T-helper 9 cell (primary cell): ENCODE measurements at regions not wholly inside any gene's neighbourhood (a gene's known extent, or its start where the extent isn't known, plus 50 kb on each side); places are given as distances from the start of the nearest gene placed in this dataset.
"Not testable (repeated sequence)": the region's sequence is repeated elsewhere in the genome, so short reads cannot be mapped to it uniquely, and the experiment has no call there.

Experiments used
- DNase-seq: peaks from one replicate; pipeline ENCODE4 v3.0.0-alpha.2; 2020

DNA sequence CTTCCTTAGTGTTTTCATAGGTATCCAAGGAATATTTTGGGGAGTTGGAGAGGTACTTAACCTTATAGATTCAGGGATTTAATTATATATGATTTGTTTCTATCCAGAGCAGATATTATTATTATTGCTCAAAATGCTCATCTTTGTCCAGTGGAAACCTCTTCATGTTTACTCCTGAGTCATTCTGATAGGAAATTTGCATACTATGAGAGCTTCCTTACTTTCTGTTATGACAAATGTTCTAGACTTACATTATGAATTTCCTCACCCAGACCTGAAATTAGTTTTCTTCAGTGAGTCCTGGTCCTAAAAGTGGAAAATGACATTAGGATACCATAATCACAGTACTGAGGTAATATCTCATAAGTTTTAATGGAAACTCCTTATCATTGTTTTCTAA is 57.5 kb upstream of the PLPPR5 start:
- DNase-seq: no peak

- DNase-seq: no peak
Observed at GRCh38 chr1:99069146-99069545, 64.5 kb upstream of the PLPPR5 start.

DNA sequence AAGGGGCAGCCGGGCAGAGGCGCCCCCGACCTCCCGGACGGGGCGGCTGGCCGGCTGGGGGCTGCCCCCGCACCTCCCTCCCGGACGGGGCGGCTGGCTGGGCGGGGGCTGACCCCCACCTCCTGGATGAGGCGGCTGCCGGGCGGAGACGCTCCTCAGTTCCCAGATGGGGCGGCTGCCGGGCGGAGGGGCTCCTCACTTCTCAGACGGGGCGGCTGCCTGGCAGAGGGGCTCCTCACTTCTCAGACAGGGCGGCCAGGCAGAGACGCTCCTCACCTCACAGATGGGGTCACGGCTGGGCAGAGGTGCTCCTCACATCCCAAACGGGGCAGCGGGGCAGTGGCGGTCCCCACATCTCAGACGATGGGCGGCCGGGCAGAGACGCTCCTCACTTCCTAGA is 73.9 kb upstream of the PLPPR5 start:
- DNase-seq: not testable (repeated sequence)

DNA sequence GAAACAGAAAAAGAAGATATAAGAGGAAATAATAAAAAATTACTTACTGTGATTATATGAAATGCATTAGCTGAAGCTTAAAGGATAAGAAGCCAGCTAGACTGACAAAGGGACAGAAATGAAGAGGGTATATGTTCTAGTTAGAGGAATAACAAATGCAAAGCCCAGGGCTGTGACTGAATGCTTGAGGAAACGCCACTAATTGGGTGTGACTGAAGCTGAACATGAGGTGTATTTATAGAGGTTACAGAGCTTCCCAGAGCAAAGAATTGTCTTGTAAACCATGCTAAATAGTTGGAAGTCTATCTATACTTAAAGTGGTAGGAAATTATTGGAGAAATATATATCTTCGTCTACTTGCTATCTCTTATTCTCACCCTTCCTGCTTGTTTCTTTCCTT is 77.7 kb upstream of the PLPPR5 start:
- no peak for DNase-seq

DNA sequence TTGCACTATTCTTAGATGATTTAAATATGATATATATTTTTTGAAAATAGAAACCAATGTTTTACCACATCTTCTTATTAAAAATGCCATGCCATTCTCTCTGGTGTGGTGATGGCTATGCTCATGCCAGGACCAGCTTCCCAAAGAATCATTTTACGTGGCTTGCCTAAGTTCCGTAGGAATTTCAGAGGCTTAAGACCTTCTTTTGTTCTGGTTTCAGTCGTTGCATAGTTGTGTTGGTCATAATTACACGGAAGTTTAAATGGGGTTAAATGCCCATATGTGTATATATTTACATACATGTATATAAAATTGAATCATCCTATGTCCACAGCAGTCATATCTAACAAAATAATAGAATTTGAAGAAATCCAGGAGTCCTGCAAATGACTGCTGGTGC is 78.7 kb upstream of the PLPPR5 start:
- DNase-seq: no peak

DNA sequence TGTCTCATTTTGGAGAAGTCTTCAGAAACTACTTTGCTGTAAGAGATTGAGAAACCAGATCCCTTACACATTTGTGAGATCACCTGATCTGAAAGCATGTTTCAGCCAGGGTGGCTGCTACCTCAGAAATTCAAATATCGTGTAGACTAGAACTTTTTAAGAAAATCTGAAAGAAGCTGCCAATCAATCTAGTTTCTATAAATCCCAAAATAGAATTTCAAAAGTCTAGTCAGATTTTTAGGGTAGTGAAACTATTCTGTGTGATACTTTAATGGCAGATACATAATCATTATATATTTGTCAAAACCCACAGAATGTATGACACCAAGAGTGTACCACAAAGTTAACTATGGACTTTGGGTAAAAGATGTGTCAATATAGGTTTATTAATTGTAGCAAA is 79.9 kb upstream of the PLPPR5 start:
- DNase-seq: no peak

- DNase-seq: no peak
Observed at GRCh38 chr1:99086057-99086456, 81.4 kb upstream of the PLPPR5 start.

- DNase-seq: no peak
Observed at GRCh38 chr1:99098589-99098988, 93.9 kb upstream of the PLPPR5 start.

DNA sequence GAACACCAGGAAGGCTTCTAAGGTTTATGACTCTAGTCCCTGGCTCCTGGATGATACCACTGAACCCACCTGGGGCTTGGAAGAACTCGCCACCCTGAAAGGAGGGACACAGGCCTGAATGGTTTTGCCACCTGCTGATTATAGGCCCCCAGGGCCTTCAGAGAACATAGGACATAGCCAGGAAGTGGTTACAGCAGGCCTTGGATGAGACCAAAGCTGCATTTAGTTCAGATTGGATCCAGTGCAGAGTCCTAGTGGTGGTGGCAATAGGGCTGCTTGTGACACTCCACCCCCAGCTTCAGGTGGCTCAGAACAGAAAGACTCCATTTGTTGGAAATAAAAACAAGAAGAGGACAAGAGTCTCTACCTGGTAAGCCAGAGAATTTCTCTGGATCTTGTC is 101.6 kb upstream of the PLPPR5 start:
- DNase-seq: no peak

GRCh38 chr1:99107680-99108079 is 103.0 kb upstream of the PLPPR5 start:
- no peak for DNase-seq

- no peak for DNase-seq
Observed at GRCh38 chr1:99110140-99111041, 105.7 kb upstream of the PLPPR5 start.

DNA sequence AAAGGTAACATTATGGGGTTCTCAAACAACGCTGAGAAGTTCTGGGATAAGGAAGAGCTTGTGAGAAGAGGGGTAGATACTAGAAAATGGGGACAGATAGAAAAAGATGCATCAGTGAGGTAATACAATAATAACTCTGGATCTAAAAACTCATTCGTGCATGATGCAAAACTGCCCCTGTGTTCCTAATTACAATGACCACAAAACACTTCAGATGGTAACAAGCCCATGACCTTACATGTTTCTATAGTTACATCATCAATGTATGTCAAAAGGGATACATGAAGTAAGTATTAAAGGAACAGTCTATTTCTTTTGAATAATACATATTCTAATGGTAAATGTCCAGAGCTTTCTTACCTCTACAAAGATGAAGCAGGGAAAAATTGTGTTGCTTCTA is 110.6 kb upstream of the PLPPR5 start:
- no peak for DNase-seq

DNA sequence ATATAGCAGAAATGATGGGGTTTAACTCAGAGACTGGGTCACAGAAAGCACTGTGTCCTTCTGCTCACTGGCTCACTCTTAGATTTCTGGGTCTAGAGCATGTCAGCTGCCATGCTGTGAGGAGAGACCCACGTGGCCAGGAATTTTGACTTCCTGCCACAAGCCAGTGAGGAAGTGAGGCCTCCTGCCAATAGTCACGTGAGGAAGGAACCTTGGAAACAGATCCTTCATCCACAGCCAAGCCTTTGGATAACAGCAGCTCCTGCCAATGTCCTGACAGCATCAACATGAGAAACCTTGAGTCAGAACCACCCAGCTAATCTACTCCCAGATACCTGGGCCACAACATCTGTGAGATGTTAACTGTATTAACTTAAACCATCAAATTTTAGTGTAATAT is 114.5 kb upstream of the PLPPR5 start:
- no peak for DNase-seq

DNA sequence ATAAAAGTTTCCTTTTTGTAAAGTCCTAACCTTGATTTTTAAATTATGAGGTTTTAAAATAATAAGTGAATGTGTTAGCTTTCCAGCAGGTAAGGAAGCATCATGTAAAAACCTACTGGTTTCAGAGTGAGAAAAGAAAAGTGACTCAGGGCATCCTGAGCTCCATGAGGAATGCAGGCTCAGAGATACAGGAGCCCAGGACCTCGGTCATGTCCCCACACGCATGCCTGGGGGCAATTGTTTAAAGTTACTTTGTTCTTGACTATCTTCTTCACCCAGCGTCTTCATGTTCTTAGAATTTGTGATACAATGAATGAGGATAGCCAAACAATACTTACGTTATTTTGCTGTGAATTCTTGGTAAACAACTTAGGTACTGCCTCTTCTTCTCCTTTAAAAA is 117.4 kb upstream of the PLPPR5 start:
- no peak for DNase-seq

DNA sequence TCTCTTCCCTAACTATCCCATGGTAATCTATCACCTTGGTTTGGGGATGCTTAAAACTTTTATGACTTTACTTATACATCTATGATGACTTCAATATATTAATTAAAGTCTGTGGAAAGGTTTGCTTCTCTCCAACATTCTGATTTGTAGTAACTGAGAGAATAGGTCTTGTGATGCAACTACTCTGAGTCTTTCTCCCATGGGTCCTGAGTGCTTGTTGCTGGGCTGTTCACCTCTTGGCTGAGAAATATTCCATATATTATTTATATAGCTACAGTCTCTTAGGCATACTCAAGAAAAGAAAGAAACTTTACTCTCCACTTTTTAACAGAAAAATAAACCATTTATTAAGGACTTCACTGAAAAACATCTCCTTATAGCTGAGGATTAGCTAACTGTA is 119.3 kb upstream of the PLPPR5 start:
- DNase-seq: no peak

- no peak for DNase-seq
Observed at GRCh38 chr1:99131546-99131945, 126.9 kb upstream of the PLPPR5 start.

GRCh38 chr1:99133756-99134500 is 129.3 kb upstream of the PLPPR5 start:
- DNase-seq: no peak

GRCh38 chr1:99137554-99138206 is 126.6 kb upstream of the PLPPR4 start:
- DNase-seq: no peak

DNA sequence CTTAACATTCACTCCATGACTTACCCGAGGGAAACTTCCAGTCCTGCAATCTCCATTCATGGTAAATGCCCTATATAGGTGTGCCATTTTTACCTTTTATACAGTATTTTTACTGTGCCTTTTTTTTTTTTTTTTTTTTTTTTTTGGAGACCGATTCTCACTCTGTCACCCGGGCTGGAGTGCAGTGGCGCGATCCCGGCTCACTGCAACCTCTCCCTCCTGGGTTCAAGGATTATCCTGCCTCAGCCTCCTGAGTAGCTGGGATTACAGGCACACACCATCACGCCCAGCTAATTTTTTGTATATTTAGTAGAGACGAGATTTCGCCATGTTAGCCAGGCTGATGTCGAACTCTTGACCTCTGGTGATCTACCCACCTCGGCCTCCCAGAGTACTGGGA is 124.4 kb upstream of the PLPPR4 start:
- no peak for DNase-seq

- no peak for DNase-seq
Observed at GRCh38 chr1:99146129-99146848, 118.0 kb upstream of the PLPPR4 start.

GRCh38 chr1:99149952-99150351 is 114.3 kb upstream of the PLPPR4 start:
- no peak for DNase-seq

GRCh38 chr1:99152132-99152531 is 112.2 kb upstream of the PLPPR4 start:
- no peak for DNase-seq

- no peak for DNase-seq
Observed at GRCh38 chr1:99163671-99164070, 100.6 kb upstream of the PLPPR4 start.
